GM06990 (cell line): ENCODE measurements at regions not wholly inside any gene's neighbourhood (a gene's known extent, or its start where the extent isn't known, plus 50 kb on each side); places are given as distances from the start of the nearest gene placed in this dataset.

Source experiments
- DNase-seq: peaks from one replicate; pipeline ENCODE4 v3.0.0-alpha.2; 2011; ENCODE audit not compliant: insufficient read length; ENCODE audit errors: extremely low read depth
- H3K27me3 ChIP-seq: replicated peaks from 2 replicates; pipeline ENCODE4 v1.6.0; 2011; ENCODE audit warnings: low read length; ENCODE audit not compliant: control insufficient read depth, insufficient read depth
- H3K36me3 ChIP-seq: 2 replicates; pipeline ENCODE4 v1.5.1; 2011; ENCODE audit warnings: low read length; ENCODE audit not compliant: control insufficient read depth, insufficient read depth
- H3K4me3 ChIP-seq: replicated peaks from 2 replicates; pipeline ENCODE4 v1.5.1; 2011; ENCODE audit warnings: low read depth, mild to moderate bottlenecking, control low read depth, low read length
- TF ChIP-seq, protein P1 (sequence below): IDR thresholded peaks from 2 replicates; pipeline ENCODE4 v1.5.1; 2011; ENCODE audit warnings: low read length, control low read depth, mild to moderate bottlenecking, inconsistent platforms; ENCODE audit not compliant: insufficient read depth, poor library complexity, severe bottlenecking

GRCh38 chrX:45907786-45908185 lies 637.4 kb downstream of the ZNF674 start:
- TF ChIP-seq, protein P1, sequence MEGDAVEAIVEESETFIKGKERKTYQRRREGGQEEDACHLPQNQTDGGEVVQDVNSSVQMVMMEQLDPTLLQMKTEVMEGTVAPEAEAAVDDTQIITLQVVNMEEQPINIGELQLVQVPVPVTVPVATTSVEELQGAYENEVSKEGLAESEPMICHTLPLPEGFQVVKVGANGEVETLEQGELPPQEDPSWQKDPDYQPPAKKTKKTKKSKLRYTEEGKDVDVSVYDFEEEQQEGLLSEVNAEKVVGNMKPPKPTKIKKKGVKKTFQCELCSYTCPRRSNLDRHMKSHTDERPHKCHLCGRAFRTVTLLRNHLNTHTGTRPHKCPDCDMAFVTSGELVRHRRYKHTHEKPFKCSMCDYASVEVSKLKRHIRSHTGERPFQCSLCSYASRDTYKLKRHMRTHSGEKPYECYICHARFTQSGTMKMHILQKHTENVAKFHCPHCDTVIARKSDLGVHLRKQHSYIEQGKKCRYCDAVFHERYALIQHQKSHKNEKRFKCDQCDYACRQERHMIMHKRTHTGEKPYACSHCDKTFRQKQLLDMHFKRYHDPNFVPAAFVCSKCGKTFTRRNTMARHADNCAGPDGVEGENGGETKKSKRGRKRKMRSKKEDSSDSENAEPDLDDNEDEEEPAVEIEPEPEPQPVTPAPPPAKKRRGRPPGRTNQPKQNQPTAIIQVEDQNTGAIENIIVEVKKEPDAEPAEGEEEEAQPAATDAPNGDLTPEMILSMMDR: no peak
- Histone ChIP-seq H3K36me3 (no peaks in the 10 kb centered on the region), H3K27me3 (no peaks in the 10 kb centered on the region), H3K4me3 (no peak overlapping the region)
- no peak for DNase-seq

DNA sequence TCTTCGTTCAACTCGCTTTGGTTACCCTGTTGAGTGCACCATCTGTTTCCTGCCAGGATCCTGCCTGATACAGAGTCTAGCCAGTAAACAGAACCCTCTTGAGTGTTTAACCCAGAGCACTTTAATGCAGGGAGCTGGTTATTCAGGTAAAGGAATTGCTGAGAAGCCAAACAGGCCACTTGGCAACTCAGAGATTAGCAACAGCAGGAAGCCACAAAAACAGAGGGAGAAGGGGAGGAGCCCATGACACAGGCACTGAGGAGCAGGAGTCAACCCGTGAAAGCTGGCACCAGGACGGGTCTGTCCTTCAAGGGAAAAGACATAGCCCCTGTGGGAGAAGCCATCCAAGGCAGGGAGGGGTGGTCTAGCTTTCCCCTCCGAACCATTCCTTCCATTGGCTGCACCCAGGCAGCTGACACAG lies 641.4 kb downstream of the ZNF674 start:
- Histone ChIP-seq H3K36me3 (no peaks in the 10 kb centered on the region), H3K4me3 (no peak overlapping the region), H3K27me3 (no peaks in the 10 kb centered on the region)
- no peak for DNase-seq
- TF ChIP-seq, protein P1: no peak

- Histone ChIP-seq H3K36me3 (no peaks in the 10 kb centered on the region), H3K27me3 (no peaks in the 10 kb centered on the region), H3K4me3 (no peak overlapping the region)
- DNase-seq: no peak
- TF ChIP-seq, protein P1: no peak
Measured at GRCh38 chrX:45900766-45901615, 644.2 kb downstream of the ZNF674 start.

DNA sequence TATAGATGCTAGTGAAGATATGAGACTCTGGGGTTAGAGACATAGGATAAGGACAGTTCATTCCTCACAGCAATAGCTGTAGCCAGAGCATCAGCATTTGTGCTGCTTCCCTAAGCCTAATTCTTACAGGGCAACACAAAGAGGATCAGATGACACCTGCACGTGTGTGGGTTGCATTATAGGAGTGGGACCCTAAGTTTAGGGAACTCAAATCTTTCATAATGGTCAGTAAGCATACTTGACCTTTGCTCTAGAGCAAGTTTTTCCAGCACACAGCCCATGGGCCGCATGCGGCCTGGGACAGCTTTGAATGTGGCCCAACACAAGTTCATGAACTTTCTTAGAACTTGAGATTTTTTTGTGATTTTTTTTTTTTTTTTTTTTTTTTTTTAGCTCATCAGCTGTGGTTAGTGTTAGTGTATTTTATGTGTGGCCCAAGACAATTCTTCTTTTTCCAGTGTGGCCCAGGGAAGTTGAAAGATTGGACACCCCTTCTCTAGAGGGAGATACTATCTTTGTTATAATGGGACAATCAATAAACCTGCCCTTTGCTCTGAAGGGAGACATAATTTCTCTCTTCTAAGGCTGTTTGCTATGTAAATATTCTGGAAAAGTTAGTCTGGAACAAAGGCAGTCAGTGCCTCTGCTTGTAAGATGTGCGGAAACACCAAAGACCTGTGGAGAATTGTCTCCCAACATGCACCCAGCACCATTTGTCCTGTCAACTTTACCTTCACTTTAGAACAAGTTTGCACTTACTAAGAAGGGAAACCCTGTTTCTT lies 650.2 kb downstream of the ZNF674 start:
- TF ChIP-seq, protein P1: no peak
- no peaks in the 10 kb centered on the region for H3K36me3 ChIP-seq
- DNase-seq: no peak
- no peaks in the 10 kb centered on the region for H3K27me3 ChIP-seq
- no peak overlapping the region for H3K4me3 ChIP-seq

DNA sequence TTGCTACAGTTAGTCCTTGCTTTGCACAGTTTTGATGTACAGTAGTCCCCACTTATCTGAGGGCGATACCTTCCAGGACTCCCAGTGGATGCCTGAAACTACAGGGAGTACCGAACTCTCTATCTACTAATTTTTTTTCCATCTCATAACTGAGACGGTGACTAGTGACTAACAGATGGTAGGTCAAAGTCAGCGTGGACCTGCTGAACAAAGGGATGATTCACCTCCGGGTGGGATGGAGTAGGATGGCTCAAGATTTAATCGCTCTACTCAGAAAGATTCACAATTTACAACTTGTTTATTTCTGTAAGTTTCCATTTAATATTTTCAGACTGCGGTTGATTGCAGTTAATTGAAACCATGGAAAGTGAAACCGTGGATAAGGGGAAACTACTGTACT lies 655.8 kb downstream of the ZNF674 start:
- no peak overlapping the region for H3K4me3 ChIP-seq
- no peak for DNase-seq
- TF ChIP-seq, protein P1: no peak
- no peaks in the 10 kb centered on the region for H3K27me3 ChIP-seq
- no peaks in the 10 kb centered on the region for H3K36me3 ChIP-seq
